ENCODE measurements at regions not wholly inside any gene's neighbourhood (a gene's known extent, or its start where the extent isn't known, plus 50 kb on each side); places are given as distances from the start of the nearest gene placed in this dataset.
"Not testable (repeated sequence)": the region's sequence is repeated elsewhere in the genome, so short reads cannot be mapped to it uniquely, and the experiment has no call there.

DNA sequence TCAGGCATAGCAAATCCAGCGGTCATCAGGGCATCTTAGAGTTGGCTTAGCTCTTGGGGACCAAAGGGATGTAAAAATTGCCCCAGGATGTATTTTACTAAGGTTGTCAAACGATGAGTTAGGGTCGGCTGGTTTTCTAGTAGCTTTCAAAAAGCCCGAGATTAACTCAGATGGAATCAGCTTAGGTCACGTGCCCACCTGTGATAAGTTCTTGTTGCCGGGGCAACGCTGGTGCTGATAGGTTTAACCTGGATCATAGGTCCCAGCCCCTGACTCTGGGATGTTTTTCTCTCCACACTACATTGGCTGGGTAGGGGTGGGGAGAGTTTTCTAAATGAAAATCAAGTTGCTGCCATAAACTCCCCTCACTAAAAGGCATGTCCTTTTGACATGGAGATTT, 257.3 kb upstream of the SULF2 start:
- H3K9me3 Mint-ChIP-seq: peaks cover 4 to 10% of the 10 kb centered on the region in 2 donors
- peaks cover 17 to 20% of the 10 kb centered on the region in 2 donors for H3K27me3 Mint-ChIP-seq
- H3K4me3 Mint-ChIP-seq: no peak overlapping the region
- DNase-seq (no peak), ATAC-seq (replicated peaks) (no peak)
- H3K27ac Mint-ChIP-seq: no peak overlapping the region
- peaks cover 4 to 6% of the 10 kb centered on the region in 2 donors for H3K4me1 Mint-ChIP-seq
- no peaks in the 10 kb centered on the region for H3K36me3 Mint-ChIP-seq

DNA sequence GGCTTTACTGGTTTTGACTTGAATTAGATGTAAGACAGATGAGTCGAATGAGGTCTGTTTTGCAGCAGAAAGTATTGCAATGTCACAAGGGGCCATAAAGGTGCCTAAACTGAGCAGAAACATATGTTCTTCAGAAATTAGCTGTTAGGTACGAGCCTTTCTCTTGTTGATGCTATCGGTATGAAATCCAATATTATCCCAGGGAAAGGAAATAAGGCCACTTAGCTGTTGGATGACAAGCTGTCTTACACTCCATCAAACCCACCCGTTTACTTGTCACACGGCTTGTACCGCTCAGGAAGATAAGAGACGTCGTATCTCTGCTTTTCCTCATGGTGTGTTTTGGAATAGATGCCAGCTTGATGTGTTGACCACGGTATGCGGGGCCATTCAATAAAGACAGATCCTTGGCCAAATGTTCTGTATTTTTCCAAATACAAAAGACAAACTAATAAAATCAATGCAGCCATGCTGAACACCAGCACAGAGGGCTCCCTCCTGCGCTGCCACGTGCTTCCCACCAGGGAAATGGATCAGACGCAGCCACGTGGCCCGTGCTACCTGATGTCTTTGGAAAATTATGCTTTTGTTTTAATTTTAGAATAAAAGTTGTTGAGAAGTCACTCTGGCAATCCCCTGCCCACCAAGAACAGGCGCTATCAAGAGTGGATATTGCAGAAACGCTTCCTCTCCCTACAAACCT, 255.9 kb upstream of the SULF2 start:
- Mint-ChIP-seq H3K4me1 (peaks cover 4 to 6% of the 10 kb centered on the region in 2 donors), H3K36me3 (no peaks in the 10 kb centered on the region), H3K27ac (no peak overlapping the region), H3K4me3 (no peak overlapping the region), H3K9me3 (peaks cover 4 to 10% of the 10 kb centered on the region in 2 donors), H3K27me3 (peaks cover 22 to 26% of the 10 kb centered on the region in 2 donors)
- no peak for DNase-seq
- ATAC-seq (replicated peaks): no peak

DNA sequence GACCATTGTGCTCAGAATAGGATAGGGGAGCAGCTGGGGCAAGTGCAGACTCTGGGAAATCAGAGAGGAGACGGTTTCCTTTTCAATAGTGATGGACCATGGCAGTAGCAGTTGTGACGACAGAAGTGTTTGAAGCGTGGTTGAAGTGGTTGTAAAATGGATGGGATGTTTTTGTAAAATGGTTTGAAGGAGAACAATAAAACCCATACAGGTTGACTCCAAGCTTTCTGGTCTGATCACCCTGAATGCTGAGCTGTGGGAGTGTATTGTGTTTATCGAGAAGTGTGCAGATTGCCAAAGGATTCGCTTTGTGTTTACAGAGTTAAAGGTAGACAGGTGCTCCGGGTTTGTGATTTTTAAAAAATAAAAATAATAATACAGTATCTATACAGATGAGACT, 255.2 kb upstream of the SULF2 start:
- DNase-seq (no peak), ATAC-seq (replicated peaks) (no peak)
- Mint-ChIP-seq H3K9me3 (peaks cover 4 to 10% of the 10 kb centered on the region in 2 donors), H3K4me1 (peaks cover 4 to 6% of the 10 kb centered on the region in 2 donors), H3K27me3 (peaks cover 16 to 19% of the 10 kb centered on the region in 2 donors), H3K4me3 (no peak overlapping the region), H3K36me3 (peaks cover 0 to 1% of the 10 kb centered on the region in 2 donors), H3K27ac (no peak overlapping the region)

DNA sequence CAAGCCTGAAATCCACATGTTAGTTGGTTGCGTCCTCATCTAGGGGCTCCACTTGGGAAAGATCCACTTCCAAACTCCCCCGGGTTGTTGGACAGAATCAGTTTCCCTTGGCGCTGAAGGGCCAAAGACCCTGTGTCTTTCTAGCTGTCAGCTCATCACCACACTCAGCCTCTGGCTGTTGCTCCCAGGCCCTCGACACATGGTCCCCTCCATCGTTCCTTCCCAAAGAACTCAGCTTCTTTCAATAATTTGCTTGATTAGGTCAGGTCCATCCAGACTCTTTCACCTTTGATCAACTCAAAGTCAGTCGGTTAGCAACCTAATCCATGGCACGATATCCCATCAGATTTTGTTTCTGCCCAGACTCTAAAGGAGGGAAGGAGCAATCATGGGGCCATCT, 254.8 kb upstream of the SULF2 start:
- H3K27ac Mint-ChIP-seq: no peak overlapping the region
- H3K9me3 Mint-ChIP-seq: peaks cover 8 to 13% of the 10 kb centered on the region in 2 donors
- no peak for DNase-seq
- ATAC-seq (replicated peaks): no peak
- H3K4me3 Mint-ChIP-seq: no peak overlapping the region
- peaks cover 2 to 5% of the 10 kb centered on the region in 2 donors for H3K36me3 Mint-ChIP-seq
- H3K4me1 Mint-ChIP-seq: peaks cover 4 to 6% of the 10 kb centered on the region in 2 donors
- peaks cover 16 to 19% of the 10 kb centered on the region in 2 donors for H3K27me3 Mint-ChIP-seq

DNA sequence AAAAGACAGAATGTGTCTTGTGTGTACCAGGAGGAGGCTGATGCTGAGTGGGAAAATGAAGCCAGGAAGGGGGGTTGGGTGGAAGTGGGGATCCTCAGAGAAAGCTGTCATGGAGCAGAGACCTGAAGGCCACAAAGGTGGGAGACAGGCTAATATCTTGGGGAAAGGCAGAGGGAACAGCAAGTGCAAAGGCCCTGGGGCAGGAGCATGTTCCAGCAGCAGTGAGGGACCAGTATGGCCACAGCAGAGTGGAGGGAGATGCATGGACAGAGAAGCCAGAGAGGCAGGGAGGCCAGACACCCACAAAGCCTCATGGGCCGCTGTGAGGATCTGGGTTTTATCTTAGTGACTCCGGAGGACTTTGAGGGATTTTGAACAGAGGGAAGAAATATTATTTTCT, 254.2 kb upstream of the SULF2 start:
- peaks cover 4 to 6% of the 10 kb centered on the region in 2 donors for H3K4me1 Mint-ChIP-seq
- H3K36me3 Mint-ChIP-seq: peaks cover 2 to 5% of the 10 kb centered on the region in 2 donors
- H3K27ac Mint-ChIP-seq: no peak overlapping the region
- no peak for DNase-seq
- no peak for ATAC-seq (replicated peaks)
- no peak overlapping the region for H3K4me3 Mint-ChIP-seq
- H3K27me3 Mint-ChIP-seq: peaks cover 19 to 21% of the 10 kb centered on the region in 2 donors
- peaks cover 8 to 13% of the 10 kb centered on the region in 2 donors for H3K9me3 Mint-ChIP-seq

DNA sequence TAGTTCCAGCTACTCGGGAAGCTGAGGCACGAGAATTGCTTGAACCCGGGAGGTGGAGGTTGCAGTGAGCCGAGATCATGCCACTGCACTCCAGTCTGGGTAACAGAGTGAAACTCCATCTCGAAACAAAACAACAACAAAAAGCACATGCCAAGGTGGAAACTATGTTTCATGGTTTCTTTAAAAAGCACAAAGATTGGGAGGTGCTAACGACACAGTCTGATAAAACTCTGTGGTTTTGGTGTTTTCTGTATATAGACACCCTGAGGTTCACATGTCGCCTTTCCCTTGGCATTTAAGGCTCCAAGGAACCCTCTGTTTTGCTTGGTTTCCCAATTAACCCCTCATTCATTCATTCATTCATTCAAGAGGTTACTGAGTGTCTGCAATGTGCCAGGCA, 253.4 kb upstream of the SULF2 start:
- DNase-seq: no peak
- peaks cover 19 to 21% of the 10 kb centered on the region in 2 donors for H3K27me3 Mint-ChIP-seq
- peaks cover 2 to 5% of the 10 kb centered on the region in 2 donors for H3K36me3 Mint-ChIP-seq
- H3K4me1 Mint-ChIP-seq: peaks cover 4 to 6% of the 10 kb centered on the region in 2 donors
- no peak overlapping the region for H3K27ac Mint-ChIP-seq
- no peak overlapping the region for H3K4me3 Mint-ChIP-seq
- no peak for ATAC-seq (replicated peaks)
- peaks cover 8 to 13% of the 10 kb centered on the region in 2 donors for H3K9me3 Mint-ChIP-seq

DNA sequence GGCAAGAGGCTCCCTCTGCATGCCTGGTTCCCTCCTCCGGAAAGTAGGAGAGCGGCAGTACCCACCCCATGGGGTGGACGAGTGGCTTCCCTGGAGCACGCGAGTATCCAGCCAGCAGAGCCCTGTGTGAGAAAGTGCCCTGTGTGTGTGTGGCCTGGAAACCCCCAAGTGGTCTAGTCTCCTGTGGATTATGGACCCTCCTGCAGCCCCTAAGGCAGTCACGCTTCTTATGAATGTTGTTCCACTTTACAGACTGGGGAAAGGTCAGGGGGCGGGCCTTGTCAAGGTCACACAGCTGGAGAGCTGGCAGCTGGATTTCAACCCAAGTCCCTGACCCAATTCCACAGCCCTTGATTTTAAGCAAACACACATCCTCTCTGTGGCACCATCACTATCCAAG, 252.5 kb upstream of the SULF2 start:
- not testable (repeated sequence) for ATAC-seq (replicated peaks); DNase-seq; H3K4me3 Mint-ChIP-seq; H3K36me3 Mint-ChIP-seq; H3K4me1 Mint-ChIP-seq; H3K27ac Mint-ChIP-seq
- peaks cover 19 to 21% of the 10 kb centered on the region in 2 donors for H3K27me3 Mint-ChIP-seq
- H3K9me3 Mint-ChIP-seq: peaks cover 8 to 12% of the 10 kb centered on the region in 2 donors

DNA sequence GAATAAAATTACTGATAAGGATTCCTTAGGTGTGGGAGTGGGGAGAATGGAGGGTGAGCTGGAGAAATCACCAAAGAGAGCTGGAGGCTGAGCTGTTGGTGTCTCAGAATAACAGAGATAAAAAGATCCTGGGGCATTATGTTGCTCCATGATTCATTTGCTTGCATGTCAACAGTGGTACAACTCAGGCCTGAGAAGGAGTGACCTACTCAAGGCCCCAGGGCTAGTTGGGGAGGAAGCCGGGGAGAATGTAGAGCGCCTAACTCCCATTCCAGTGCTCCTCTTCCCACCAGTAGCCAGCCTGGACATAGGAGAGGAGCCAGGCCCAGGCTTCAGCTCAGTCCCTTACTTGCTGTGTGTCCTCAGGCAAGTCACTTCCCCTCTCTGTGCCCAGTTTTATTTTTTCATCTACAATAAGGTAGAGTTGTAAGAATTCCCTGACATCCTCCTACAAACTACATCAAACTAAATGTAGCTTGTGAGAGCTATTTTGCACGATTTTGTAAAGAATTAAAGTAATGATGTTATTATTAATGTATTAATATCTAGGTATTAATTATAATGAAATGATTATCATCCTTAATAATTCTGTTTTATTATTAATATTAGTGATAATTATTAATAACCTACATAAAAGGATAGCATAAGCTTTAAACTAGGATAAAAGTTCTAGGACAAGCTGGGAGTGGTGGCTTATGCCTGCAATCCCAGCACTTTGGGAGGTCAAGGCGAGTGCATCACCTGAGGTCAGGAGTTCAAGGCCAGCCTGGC, 250.9 kb upstream of the SULF2 start:
- no peak for DNase-seq
- H3K36me3 Mint-ChIP-seq: peaks cover 2 to 5% of the 10 kb centered on the region in 2 donors
- no peak for ATAC-seq (replicated peaks)
- H3K27ac Mint-ChIP-seq: no peak overlapping the region
- H3K4me1 Mint-ChIP-seq: no peaks in the 10 kb centered on the region
- H3K9me3 Mint-ChIP-seq: peaks cover 8 to 12% of the 10 kb centered on the region in 2 donors
- no peak overlapping the region for H3K4me3 Mint-ChIP-seq
- H3K27me3 Mint-ChIP-seq: peaks cover 19 to 21% of the 10 kb centered on the region in 2 donors

DNA sequence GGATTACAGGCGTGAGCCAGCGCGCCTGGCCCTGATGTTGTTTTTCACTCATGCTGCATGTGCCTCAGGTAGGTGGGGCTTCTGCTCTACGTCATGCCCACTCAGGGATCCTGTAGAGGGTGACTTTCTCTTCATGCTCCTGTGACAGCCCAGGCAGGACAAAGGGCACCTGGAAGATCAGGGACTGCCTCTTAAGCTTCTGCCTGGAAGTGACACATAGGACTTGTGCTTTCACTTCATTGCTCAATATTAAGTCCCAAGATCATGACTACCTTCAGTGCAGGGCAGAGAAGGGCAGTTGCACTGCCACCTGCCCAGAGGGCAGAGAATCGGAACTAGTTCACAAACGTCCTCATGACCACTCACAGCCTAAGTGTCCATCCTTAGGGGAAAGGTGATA, 249.5 kb upstream of the SULF2 start:
- H3K4me1 Mint-ChIP-seq: peaks cover 0 to 2% of the 10 kb centered on the region in 2 donors
- DNase-seq: no peak
- peaks cover 4 to 7% of the 10 kb centered on the region in 2 donors for H3K9me3 Mint-ChIP-seq
- H3K27ac Mint-ChIP-seq: no peak overlapping the region
- peaks cover 2 to 5% of the 10 kb centered on the region in 2 donors for H3K36me3 Mint-ChIP-seq
- peaks cover 10 to 15% of the 10 kb centered on the region in 2 donors for H3K27me3 Mint-ChIP-seq
- ATAC-seq (replicated peaks): no peak
- no peak overlapping the region for H3K4me3 Mint-ChIP-seq

DNA sequence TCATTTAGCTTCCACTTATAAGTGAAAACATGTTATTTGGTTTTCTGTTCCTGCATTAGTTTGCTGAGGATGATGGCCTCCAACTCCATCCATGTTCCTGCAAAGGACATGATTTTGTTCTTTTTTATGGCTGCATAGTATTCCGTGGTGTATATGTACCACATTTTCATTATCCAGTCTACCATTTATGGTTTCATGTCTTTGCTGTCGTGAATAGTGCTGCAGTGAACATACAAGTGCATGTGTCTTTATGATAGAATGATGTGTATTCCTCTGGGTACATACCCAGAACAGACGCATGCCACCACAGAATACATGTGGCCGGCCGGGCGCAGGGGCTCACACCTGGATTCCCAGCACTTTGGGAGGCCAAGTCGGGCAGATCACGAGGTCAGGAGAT, 247.7 kb upstream of the SULF2 start:
- not testable (repeated sequence) for H3K4me1 Mint-ChIP-seq; DNase-seq; H3K36me3 Mint-ChIP-seq; H3K27ac Mint-ChIP-seq; H3K9me3 Mint-ChIP-seq; H3K4me3 Mint-ChIP-seq; ATAC-seq (replicated peaks)
- H3K27me3 Mint-ChIP-seq: peaks cover 5 to 12% of the 10 kb centered on the region in 2 donors

DNA sequence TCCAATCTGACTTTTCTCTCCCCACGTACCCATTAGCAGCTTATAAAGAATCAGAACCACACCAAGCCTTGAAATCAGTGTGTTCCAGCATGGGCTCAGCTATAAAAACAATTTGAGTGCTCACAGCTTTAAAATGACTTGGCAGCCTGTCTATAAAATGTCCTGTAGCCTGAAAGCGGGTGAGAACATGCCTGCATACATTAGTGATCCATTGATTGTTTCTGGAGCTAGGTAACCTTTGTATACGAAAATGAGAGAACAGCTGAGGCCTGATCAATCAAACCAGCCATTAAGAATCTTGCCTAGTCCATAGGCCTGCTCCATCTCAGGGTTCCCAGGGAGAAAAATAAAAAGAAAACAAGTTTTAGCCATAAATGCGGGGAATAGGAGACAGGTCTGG, 245.8 kb upstream of the SULF2 start:
- H3K4me3 Mint-ChIP-seq: no peak overlapping the region
- peaks cover 6 to 8% of the 10 kb centered on the region in 2 donors for H3K27me3 Mint-ChIP-seq
- peaks cover 4% of the 10 kb centered on the region in 2 donors for H3K9me3 Mint-ChIP-seq
- peaks cover 2 to 5% of the 10 kb centered on the region in 2 donors for H3K36me3 Mint-ChIP-seq
- peaks cover 0 to 2% of the 10 kb centered on the region in 2 donors for H3K4me1 Mint-ChIP-seq
- ATAC-seq (replicated peaks) (no peak), DNase-seq (no peak)
- no peak overlapping the region for H3K27ac Mint-ChIP-seq

DNA sequence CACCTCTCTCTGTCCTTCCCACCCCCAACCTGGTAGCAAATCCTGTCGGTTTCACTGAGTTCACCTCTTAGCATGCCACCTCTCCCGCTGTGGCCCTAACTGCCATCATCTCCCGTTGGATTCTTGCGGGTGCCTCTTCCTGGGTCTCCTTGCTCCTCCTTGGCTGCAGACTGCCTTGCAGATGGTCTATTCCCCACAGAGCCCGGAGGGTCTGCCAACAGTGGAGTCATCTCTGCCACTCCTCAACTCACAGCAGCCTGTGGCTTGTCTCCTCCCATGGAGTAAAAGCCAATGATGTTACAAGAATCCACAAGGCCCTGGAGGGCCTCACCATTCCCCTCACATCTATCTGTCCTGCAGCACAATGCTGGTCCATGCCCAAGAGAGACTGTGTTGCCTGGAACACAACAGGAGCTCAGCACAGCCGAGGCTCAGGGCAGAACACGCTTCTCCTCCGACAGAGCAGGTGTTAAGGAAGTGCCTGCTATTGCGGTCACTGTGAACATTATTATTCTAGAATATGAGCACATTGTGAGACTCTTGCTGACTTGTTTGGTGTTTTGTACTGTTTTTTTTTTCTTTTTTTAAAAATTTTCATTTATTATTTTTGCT, 241.8 kb upstream of the SULF2 start:
- Mint-ChIP-seq H3K9me3 (peaks cover 4 to 7% of the 10 kb centered on the region in 2 donors), H3K36me3 (peaks cover 0 to 3% of the 10 kb centered on the region in 2 donors), H3K27ac (no peak overlapping the region), H3K4me1 (peaks cover 2 to 5% of the 10 kb centered on the region in 2 donors), H3K27me3 (peaks cover 6 to 14% of the 10 kb centered on the region in 2 donors), H3K4me3 (no peak overlapping the region)
- DNase-seq: no peak
- ATAC-seq (replicated peaks): no peak

DNA sequence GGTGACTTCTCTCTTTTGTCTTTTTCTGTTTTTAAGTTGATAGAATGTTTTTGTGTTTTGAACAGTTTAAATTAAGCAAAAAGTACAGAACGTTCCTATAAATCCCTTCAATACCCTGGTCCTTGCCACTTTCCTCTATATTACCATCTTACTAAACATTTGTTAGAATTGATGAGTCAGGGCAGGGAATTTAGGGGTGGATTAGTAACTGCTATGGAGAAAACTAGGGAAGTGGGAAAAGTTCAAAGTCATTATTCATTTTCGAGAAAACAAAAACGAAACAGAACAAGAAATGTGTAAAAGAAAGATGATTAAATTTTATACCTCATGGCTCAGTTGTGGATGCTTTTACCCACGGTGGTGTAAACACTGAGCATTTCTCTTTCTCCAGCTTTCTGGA, 240.4 kb upstream of the SULF2 start:
- DNase-seq: no peak
- H3K4me3 Mint-ChIP-seq: no peak overlapping the region
- H3K4me1 Mint-ChIP-seq: peaks cover 2 to 5% of the 10 kb centered on the region in 2 donors
- ATAC-seq (replicated peaks): no peak
- H3K27me3 Mint-ChIP-seq: peaks cover 12 to 19% of the 10 kb centered on the region in 2 donors
- H3K36me3 Mint-ChIP-seq: peaks cover 0 to 3% of the 10 kb centered on the region in 2 donors
- H3K9me3 Mint-ChIP-seq: peaks cover 4 to 9% of the 10 kb centered on the region in 2 donors
- H3K27ac Mint-ChIP-seq: no peak overlapping the region

DNA sequence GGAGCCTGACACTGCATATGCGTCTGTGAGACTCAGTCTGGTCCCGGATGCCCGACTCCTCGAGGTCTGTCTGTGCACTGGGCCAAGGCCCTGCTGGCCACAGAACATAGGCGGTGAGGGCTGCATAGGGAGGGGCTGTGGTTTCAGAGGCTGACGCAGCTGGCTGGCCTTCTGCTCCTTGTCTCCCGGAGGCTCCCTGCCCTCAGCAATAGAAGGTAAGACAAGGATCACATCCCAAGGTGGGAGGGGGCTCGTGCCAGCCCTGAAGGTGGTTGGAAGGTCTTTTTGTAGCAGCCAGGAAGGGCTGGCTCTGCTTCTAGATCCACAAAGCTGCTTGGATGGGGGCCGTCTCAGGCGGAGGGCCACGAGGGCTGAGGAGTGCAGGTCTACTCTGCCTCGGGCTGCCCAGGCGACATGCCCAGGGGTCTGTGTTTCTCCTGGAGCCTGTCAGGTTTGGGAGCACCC, 239.8 kb upstream of the SULF2 start:
- ATAC-seq (replicated peaks): no peak
- H3K4me3 Mint-ChIP-seq: no peak overlapping the region
- H3K27me3 Mint-ChIP-seq: peaks cover 17 to 23% of the 10 kb centered on the region in 2 donors
- DNase-seq: no peak
- H3K27ac Mint-ChIP-seq: no peak overlapping the region
- H3K36me3 Mint-ChIP-seq: peaks cover 0 to 3% of the 10 kb centered on the region in 2 donors
- peaks cover 4 to 9% of the 10 kb centered on the region in 2 donors for H3K9me3 Mint-ChIP-seq
- peaks cover 4 to 5% of the 10 kb centered on the region in 2 donors for H3K4me1 Mint-ChIP-seq

Measured in stimulated activated naive B cell treated with anti-CD40 and anti-IgM and Interleukin-4, amounts not matched to agents 10 μg/mL and 1 μg/mL and 100 μg/mL, for 72 hours (primary cell).